Stimulated activated CD4-positive, alpha-beta T cell treated with anti-CD3 and anti-CD28 coated beads, TNF-alpha, amount 100 ng/mL, for 24 hours (primary cell): ENCODE measurements at regions not wholly inside any gene's neighbourhood (a gene's known extent, or its start where the extent isn't known, plus 50 kb on each side); places are given as distances from the start of the nearest gene placed in this dataset.
A peak's percentile ranks its signal among the peaks of the same experiment; 100 is the strongest.
"Not testable (repeated sequence)": the region's sequence is repeated elsewhere in the genome, so short reads cannot be mapped to it uniquely, and the experiment has no call there.

Experiments
- DNase-seq, 3 experiments: peaks; one replicate each; pipeline ENCODE4 v3.0.0-alpha.2; 2020; ENCODE audit warnings: low read depth in 3 of 3

DNA sequence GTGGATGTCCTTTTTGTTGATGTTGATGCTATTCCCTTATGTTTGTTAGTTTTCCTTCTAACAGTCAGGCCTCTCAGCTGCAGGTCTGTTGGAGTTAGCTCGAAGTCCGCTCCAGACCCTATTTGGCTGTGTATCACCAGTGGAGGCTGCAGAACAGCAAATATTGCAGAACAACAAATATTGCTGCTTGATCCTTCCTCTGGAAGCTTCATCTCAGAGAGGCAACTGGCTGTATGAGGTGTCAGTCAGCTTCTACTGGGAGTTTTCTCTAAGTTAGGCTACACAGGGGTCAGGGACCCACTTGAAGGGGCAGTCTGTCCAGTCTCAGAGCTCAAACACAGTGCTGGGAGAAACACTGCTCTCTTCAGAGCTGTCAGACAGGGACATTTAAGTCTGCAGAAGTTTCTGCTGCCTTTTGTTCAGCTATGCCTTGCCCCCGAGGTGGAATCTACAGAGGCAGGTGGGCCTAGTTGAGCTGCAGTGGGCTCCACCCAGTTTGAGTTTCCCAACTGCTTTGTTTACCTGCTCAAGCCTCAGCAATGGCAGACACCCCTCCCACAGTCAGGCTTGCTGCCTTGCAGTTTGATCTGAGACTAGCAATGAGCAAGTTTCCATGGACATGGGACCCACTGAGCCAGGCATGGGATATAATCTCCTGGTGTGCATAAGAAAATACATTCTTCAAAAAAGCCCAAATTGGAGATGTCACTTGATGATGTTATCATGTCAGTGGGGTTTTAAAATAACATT lies 99.5 kb downstream of the KDM5D start:
- DNase-seq, result no peak

- DNase-seq, result no peak
Measured at GRCh38 chrY:19637651-19638347, 106.7 kb downstream of the KDM5D start.

DNA sequence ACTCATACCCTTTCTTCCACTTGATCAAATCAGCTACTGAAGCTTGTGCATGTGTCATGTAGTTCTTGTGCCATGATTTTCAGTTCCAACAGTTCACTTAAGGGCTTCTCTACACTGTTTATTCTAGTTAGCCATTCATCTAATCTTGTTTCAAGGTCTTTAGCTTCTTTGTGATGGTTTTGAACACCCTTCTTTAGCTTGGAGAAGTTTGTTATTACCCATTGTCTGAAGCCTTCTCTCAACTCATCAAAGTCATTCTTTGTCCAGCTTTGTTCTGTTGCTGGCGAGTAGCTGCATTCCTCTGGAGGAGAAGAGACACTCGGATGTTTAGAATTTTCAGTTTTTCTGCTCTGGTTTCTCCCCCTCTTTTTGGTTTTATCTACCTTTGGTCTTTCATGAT lies 115.6 kb downstream of the KDM5D start:
- no peak for DNase-seq

GRCh38 chrY:19622392-19622791 lies 122.1 kb downstream of the KDM5D start:
- DNase-seq, result no peak

DNA sequence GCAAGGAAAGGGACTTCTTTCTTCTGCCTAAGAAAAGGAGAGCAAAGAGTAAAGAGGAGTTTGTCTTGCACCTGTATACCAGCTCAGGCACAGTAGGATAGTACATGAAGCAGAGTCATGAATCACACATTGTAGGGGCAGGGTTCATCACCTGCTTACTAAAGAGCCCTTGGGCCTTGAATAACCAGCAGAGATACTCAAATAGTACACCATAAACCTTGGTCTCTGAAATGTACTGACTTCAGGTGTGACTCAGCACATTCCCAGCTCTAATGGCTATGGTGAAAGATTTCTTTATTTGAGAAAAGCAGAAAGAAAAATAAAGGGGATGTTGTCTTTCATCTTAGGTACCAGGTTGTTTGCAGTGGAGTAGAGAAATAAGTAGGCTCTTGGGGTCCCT lies 122.8 kb downstream of the KDM5D start:
- no peak for DNase-seq

DNA sequence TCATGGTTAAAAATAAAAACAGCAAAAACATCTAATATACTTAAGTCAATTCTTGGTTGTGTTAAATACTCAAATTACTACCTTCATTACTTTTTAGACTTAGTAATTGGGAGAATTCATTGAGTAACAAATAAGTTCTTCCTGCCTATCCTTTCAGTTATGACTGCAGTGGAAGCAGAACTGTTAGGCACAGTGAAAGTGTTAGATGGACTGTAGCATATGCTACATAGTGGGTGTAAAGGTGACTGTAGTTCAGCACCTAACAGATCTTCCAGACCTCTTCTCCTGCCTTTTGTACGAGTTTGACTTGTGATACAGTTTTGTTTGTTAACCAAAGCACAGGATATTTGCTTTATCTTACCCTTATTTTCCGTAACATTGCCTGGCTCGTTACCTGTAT lies 143.4 kb downstream of the KDM5D start:
- no peak for DNase-seq

- DNase-seq, result no peak
Measured at GRCh38 chrY:19600711-19601110, 143.8 kb downstream of the KDM5D start.

GRCh38 chrY:19590235-19590634 lies 154.3 kb downstream of the KDM5D start:
- DNase-seq, result no peak

DNA sequence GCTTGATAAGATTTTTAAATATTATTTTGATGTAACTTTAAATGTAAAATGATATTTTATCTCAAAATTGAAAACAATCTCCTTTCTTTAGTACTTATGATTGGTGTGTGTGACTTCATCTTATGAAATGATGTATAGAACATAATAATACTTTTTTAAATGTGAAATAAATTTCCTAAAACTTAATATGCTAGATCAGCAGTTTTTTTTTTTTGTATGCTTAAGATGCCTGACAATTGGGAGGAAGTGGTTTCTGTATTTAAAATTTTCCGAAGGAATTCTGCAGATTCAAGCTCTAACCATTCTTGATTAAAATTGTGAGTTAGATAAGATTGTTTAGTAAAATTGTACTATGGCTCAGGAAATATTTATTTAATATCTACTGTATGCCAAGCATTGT lies 154.9 kb downstream of the KDM5D start:
- no peak for DNase-seq

DNA sequence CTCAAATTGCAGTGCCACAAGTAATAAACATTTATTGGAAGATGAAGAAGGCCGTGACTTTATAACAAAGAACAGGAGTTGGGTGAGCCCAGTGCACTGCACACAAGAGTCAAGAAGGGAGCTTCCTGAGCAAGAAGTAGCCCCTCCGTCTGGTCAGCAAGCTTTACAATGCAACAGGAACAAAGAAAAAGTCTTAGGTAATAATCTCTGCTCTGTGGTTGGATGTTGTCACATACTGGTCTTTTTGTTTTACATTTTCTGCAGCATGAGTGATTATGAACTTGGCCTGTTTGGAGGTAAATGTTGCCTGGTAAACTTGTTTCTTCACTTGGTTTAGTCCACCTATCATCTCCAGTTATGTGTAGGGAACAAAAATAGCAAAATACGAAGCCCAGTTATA lies 157.2 kb downstream of the KDM5D start:
- DNase-seq, result no peak

GRCh38 chrY:19580990-19581389 lies 163.5 kb downstream of the KDM5D start:
- not testable (repeated sequence) for DNase-seq

DNA sequence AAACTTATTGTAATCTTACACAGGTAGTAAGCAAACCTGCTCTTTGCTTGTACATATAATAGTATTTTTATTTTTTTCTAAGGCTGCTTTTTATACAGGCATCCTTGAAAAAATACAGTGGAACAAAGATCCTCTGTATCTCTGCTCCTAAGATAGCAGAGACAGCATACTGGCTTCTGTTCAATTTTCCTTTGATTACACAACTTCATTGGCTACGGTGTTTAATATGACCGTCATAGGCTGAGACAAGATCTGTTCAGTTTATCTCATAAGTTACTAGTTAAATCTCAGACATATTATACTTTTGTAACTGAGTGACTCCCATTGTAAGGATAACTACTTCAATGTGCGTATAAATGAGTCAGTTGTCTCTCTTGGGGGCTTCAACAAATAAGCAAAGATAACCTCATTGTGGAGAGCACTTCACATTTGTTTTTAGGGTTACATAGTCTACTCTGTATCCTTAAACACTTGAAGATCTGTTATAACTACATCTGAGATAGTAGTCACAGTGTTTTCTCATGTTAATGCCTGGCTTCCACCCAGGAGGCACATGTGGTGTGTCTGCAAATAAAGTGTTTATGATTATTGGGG lies 166.1 kb downstream of the KDM5D start:
- DNase-seq, result no peak

GRCh38 chrY:19577250-19577649 lies 167.3 kb downstream of the KDM5D start:
- DNase-seq, result no peak

DNA sequence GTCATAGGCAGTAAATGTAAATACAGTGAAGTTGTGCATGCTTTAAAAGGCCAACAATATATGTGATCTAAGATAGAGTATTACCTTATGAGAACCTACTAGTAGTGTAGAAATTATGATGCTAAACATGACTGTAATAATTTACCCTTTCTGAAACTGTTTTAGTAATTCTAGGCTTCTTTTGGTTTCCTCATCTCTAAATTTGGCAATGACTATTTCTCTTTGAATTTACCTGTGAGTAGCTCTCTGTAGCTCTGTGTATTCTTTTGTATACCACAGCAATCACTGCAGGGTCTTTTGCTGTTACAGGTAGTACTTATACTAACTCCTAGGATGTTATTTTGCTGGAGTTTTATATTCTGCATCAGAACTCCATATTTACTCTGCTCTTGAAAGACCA lies 169.6 kb downstream of the KDM5D start:
- no peak for DNase-seq

GRCh38 chrY:19573646-19574045 lies 170.9 kb downstream of the KDM5D start:
- no peak for DNase-seq

- DNase-seq, result no peak
Measured at GRCh38 chrY:19570999-19571398, 173.5 kb downstream of the KDM5D start.

- DNase-seq, result no peak
Measured at GRCh38 chrY:19567943-19568342, 176.6 kb downstream of the KDM5D start.

- peak; percentile 60 to 76 (median 69) for DNase-seq
Measured at GRCh38 chrY:19567051-19567921, 177.2 kb downstream of the KDM5D start.

- DNase-seq, result no peak
Measured at GRCh38 chrY:19559161-19559560, 185.4 kb downstream of the KDM5D start.

DNA sequence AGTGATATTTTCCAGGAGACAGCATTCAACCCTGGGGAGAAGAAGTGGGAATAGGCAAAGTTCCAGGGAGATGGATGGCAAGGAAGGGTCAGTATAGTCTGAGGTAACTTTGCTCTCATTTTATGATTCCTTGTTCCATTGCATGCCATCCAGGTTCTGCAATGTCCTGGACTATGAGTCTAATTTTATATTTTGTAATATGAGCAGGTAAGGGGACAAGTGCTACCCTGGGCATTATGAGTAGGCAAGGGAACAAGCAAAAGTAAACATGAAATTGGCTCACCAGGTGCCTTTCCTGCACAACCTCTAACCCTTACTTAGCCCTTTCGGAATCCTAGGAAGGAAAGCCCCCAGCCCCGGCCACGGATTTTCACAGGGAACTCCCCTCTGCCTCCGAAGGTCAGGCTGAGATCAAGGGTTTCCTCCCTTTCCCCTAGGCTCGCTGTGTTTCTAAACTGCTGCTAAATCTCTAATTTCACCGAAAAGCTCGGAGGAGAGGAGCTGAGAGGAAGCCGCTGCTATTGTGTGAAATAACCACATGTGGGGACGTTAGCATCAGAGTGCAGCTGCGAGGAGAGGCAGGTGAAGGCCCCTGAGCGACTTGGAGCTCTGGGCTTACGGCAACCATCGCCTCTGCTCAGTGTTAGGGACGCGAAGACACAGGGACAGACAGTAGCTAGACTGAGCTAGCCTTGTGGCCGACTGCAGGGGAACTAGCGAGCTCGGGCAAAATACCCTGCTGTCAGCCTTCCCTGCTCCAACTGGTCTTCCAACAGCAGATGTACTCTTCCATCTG lies 194.7 kb downstream of the KDM5D start:
- DNase-seq, result no peak
